GM21717 (cell line): ENCODE measurements at regions not wholly inside any gene's neighbourhood (a gene's known extent, or its start where the extent isn't known, plus 50 kb on each side); places are given as distances from the start of the nearest gene placed in this dataset.

ENCODE experiments used
- ATAC-seq: cut with Tn5 transposase; IDR thresholded peaks from one replicate; pipeline ENCODE4 v1.9.1; 2021; ENCODE audit warnings: mild to moderate bottlenecking, moderate library complexity; ENCODE audit not compliant: unreplicated experiment

GRCh38 chr10:61548364-61548763, 95.2 kb upstream of the TMEM26 start:
- ATAC-seq = no peak

- ATAC-seq = no peak
Observed at GRCh38 chr10:61547297-61547696, 94.1 kb upstream of the TMEM26 start.

- no peak for ATAC-seq
Observed at GRCh38 chr10:61545170-61545569, 92.0 kb upstream of the TMEM26 start.

- no peak for ATAC-seq
Observed at GRCh38 chr10:61543831-61544230, 90.7 kb upstream of the TMEM26 start.

- no peak for ATAC-seq
Observed at GRCh38 chr10:61542596-61542995, 89.4 kb upstream of the TMEM26 start.

GRCh38 chr10:61541960-61542359, 88.8 kb upstream of the TMEM26 start:
- ATAC-seq = no peak

GRCh38 chr10:61539876-61540275, 86.7 kb upstream of the TMEM26 start:
- ATAC-seq = no peak

- ATAC-seq = no peak
Observed at GRCh38 chr10:61529208-61529607, 76.0 kb upstream of the TMEM26 start.

- no peak for ATAC-seq
Observed at GRCh38 chr10:61503051-61503450, 49.9 kb upstream of the TMEM26 start.
